ENCODE measurements at regions not wholly inside any gene's neighbourhood (a gene's known extent, or its start where the extent isn't known, plus 50 kb on each side); places are given as distances from the start of the nearest gene placed in this dataset.

- TF ChIP-seq CTCF (conservative IDR thresholded peaks at IDR 0.05; ENCODE audit: low read depth, low read length) = no peak
- no peak overlapping the region for H3K4me3 ChIP-seq (ENCODE audit: low read depth, low read length)
- peak; percentile 6 for DNase-seq (ENCODE audit: low read depth)
Observed at GRCh38 chr9:7509576-7510145, 289.9 kb downstream of the DMAC1 start.

GRCh38 chr9:7508516-7508915, 291.1 kb downstream of the DMAC1 start:
- no peak for TF ChIP-seq CTCF (conservative IDR thresholded peaks at IDR 0.05; ENCODE audit: low read depth, low read length)
- DNase-seq (ENCODE audit: low read depth) = no peak
- no peak overlapping the region for H3K4me3 ChIP-seq (ENCODE audit: low read depth, low read length)

- no peak for TF ChIP-seq CTCF (conservative IDR thresholded peaks at IDR 0.05; ENCODE audit: low read depth, low read length)
- no peak overlapping the region for H3K4me3 ChIP-seq (ENCODE audit: low read depth, low read length)
- DNase-seq (ENCODE audit: low read depth) = no peak
Observed at GRCh38 chr9:7507566-7508270, 291.9 kb downstream of the DMAC1 start.

GRCh38 chr9:7507026-7507425, 292.6 kb downstream of the DMAC1 start:
- DNase-seq (ENCODE audit: low read depth) = no peak
- no peak for TF ChIP-seq CTCF (conservative IDR thresholded peaks at IDR 0.05; ENCODE audit: low read depth, low read length)
- no peak overlapping the region for H3K4me3 ChIP-seq (ENCODE audit: low read depth, low read length)

- TF ChIP-seq CTCF (conservative IDR thresholded peaks at IDR 0.05; ENCODE audit: low read depth, low read length) = no peak
- H3K4me3 ChIP-seq (ENCODE audit: low read depth, low read length) = no peak overlapping the region
- no peak for DNase-seq (ENCODE audit: low read depth)
Observed at GRCh38 chr9:7500521-7500920, 299.1 kb downstream of the DMAC1 start.

- no peak for DNase-seq (ENCODE audit: low read depth)
- H3K4me3 ChIP-seq (ENCODE audit: low read depth, low read length) = no peak overlapping the region
- no peak for TF ChIP-seq CTCF (conservative IDR thresholded peaks at IDR 0.05; ENCODE audit: low read depth, low read length)
Observed at GRCh38 chr9:7491641-7492040, 307.9 kb downstream of the DMAC1 start.

Measured in choroid plexus epithelial cell (primary cell).